Right hindlimb (tissue), 1 donor: ENCODE measurements at regions not wholly inside any gene's neighbourhood (a gene's known extent, or its start where the extent isn't known, plus 50 kb on each side); places are given as distances from the start of the nearest gene placed in this dataset.

Experiments
- DNase-seq: peaks from one replicate; pipeline ENCODE4 v3.0.0-alpha.2; 2018

GRCh38 chr14:66129224-66129623 lies 356.9 kb upstream of the CCDC196 start:
- no peak for DNase-seq

GRCh38 chr14:66131111-66131510 lies 355.1 kb upstream of the CCDC196 start:
- DNase-seq = no peak

GRCh38 chr14:66133666-66134065 lies 352.5 kb upstream of the CCDC196 start:
- no peak for DNase-seq

- DNase-seq = peak; percentile 66
Measured at GRCh38 chr14:66135831-66136230, 350.3 kb upstream of the CCDC196 start.

- DNase-seq = peak; percentile 34
Measured at GRCh38 chr14:66137081-66137480, 349.1 kb upstream of the CCDC196 start.

- no peak for DNase-seq
Measured at GRCh38 chr14:66139432-66139831, 346.7 kb upstream of the CCDC196 start.

GRCh38 chr14:66140213-66140918 lies 345.8 kb upstream of the CCDC196 start:
- no peak for DNase-seq

- no peak for DNase-seq
Measured at GRCh38 chr14:66140963-66141362, 345.2 kb upstream of the CCDC196 start.

- DNase-seq = no peak
Measured at GRCh38 chr14:66141733-66142132, 344.4 kb upstream of the CCDC196 start.

GRCh38 chr14:66143387-66144112 lies 342.6 kb upstream of the CCDC196 start:
- DNase-seq = no peak

- DNase-seq = no peak
Measured at GRCh38 chr14:66152302-66152701, 333.9 kb upstream of the CCDC196 start.

- no peak for DNase-seq
Measured at GRCh38 chr14:66152747-66153146, 333.4 kb upstream of the CCDC196 start.

GRCh38 chr14:66163023-66163422 lies 323.1 kb upstream of the CCDC196 start:
- no peak for DNase-seq

- DNase-seq = no peak
Measured at GRCh38 chr14:66165337-66165736, 320.8 kb upstream of the CCDC196 start.

- no peak for DNase-seq
Measured at GRCh38 chr14:66174453-66174891, 311.7 kb upstream of the CCDC196 start.

- DNase-seq = no peak
Measured at GRCh38 chr14:66177935-66178334, 308.2 kb upstream of the CCDC196 start.

- no peak for DNase-seq
Measured at GRCh38 chr14:66196670-66197069, 289.5 kb upstream of the CCDC196 start.

GRCh38 chr14:66197276-66197675 lies 288.9 kb upstream of the CCDC196 start:
- DNase-seq = no peak

- no peak for DNase-seq
Measured at GRCh38 chr14:66206554-66206953, 279.6 kb upstream of the CCDC196 start.

- no peak for DNase-seq
Measured at GRCh38 chr14:66216763-66217162, 269.4 kb upstream of the CCDC196 start.

- no peak for DNase-seq
Measured at GRCh38 chr14:66219886-66220285, 266.3 kb upstream of the CCDC196 start.

GRCh38 chr14:66224492-66225178 lies 261.5 kb upstream of the CCDC196 start:
- no peak for DNase-seq

- no peak for DNase-seq
Measured at GRCh38 chr14:66225337-66225736, 260.8 kb upstream of the CCDC196 start.
